ENCODE measurements at regions not wholly inside any gene's neighbourhood (a gene's known extent, or its start where the extent isn't known, plus 50 kb on each side); places are given as distances from the start of the nearest gene placed in this dataset.

DNA sequence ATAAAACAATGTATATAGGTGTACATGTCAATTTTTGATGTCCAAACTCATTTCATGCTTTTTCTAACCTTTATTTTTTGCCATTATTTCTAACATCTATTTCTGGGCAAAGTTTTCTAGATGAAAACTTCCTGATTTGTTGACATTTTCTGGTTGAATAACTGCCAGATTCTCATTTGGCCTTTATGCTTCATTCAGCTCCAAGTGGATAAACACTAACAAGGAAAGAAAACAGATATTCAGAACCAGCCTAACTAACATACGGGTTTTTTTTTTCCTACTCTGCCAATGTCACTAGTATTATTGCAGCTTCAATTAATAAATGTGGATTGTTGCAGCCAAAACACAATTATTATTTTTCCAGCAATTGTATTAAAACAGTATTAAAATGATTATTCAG, 50.9 kb upstream of the RAP1GDS1 start:
- no peaks in the 10 kb centered on the region for H3K4me1 ChIP-seq (ENCODE audit: control insufficient read depth, insufficient read depth, low read length)
- no peaks in the 10 kb centered on the region for H3K27me3 ChIP-seq (ENCODE audit: control insufficient read depth, insufficient read depth, low read length, poor library complexity, severe bottlenecking)
- H3K4me3 ChIP-seq (ENCODE audit: low read length) = no peak overlapping the region
- DNase-seq = no peak
- Mint-ChIP-seq H3K27ac (no peak overlapping the region), H3K4me3 (no peak overlapping the region), H3K9me3 (no peaks in the 10 kb centered on the region), H3K4me1 (no peaks in the 10 kb centered on the region), H3K27me3 (ENCODE audit: insufficient read depth) (no peaks in the 10 kb centered on the region), H3K36me3 (ENCODE audit: low read depth) (no peaks in the 10 kb centered on the region)
- H3K9me3 ChIP-seq (ENCODE audit: control insufficient read depth, low read length) = no peaks in the 10 kb centered on the region
- H3K36me3 ChIP-seq (ENCODE audit: control insufficient read depth, insufficient read depth, low read length) = no peaks in the 10 kb centered on the region
- WGBS, 2 experiments (ENCODE audit: insufficient coverage in 1 of 2, insufficient read length in 1 of 2) = 100% methylated on average over 1 of the region's 1 CpG; no CpG with 5 or more reads in 1 of the 2 experiments
- no peak overlapping the region for H3K9ac ChIP-seq (ENCODE audit: extremely low read depth, low read length, poor library complexity, severe bottlenecking)
- no peak overlapping the region for H3K27ac ChIP-seq (ENCODE audit: low read depth, low read length)
- TF ChIP-seq, protein P1, sequence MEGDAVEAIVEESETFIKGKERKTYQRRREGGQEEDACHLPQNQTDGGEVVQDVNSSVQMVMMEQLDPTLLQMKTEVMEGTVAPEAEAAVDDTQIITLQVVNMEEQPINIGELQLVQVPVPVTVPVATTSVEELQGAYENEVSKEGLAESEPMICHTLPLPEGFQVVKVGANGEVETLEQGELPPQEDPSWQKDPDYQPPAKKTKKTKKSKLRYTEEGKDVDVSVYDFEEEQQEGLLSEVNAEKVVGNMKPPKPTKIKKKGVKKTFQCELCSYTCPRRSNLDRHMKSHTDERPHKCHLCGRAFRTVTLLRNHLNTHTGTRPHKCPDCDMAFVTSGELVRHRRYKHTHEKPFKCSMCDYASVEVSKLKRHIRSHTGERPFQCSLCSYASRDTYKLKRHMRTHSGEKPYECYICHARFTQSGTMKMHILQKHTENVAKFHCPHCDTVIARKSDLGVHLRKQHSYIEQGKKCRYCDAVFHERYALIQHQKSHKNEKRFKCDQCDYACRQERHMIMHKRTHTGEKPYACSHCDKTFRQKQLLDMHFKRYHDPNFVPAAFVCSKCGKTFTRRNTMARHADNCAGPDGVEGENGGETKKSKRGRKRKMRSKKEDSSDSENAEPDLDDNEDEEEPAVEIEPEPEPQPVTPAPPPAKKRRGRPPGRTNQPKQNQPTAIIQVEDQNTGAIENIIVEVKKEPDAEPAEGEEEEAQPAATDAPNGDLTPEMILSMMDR (conservative IDR thresholded peaks at IDR 0.05) = no peak

DNA sequence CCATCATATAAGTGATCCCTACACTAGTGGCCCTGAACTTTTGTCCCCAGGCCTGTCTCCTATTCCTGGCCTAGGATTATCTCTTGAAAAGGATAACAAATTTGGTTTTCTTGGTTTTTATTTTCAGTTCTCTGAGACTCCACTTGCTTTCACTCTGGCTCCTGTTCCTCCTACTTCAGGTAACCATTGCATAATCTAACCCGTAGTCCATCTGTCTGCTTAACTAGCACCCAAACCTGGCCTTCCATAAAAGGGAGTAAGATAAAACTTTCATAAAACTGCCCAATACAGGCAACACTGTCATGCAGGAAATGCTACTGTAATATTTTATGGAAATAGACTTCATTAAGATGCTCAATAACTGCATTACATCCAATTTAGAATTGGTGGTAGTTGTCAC, 52.1 kb upstream of the RAP1GDS1 start:
- Histone ChIP-seq H3K9me3 (ENCODE audit: control insufficient read depth, low read length) (no peaks in the 10 kb centered on the region), H3K27me3 (ENCODE audit: control insufficient read depth, insufficient read depth, low read length, poor library complexity, severe bottlenecking) (no peaks in the 10 kb centered on the region), H3K4me3 (ENCODE audit: low read length) (no peak overlapping the region), H3K4me1 (ENCODE audit: control insufficient read depth, insufficient read depth, low read length) (no peaks in the 10 kb centered on the region), H3K27ac (ENCODE audit: low read depth, low read length) (no peak overlapping the region), H3K9ac (ENCODE audit: extremely low read depth, low read length, poor library complexity, severe bottlenecking) (no peak overlapping the region), H3K36me3 (ENCODE audit: control insufficient read depth, insufficient read depth, low read length) (no peaks in the 10 kb centered on the region)
- Mint-ChIP-seq H3K36me3 (ENCODE audit: low read depth) (no peaks in the 10 kb centered on the region), H3K27ac (peak overlapping the region; percentile 9), H3K4me3 (no peak overlapping the region), H3K4me1 (no peaks in the 10 kb centered on the region), H3K27me3 (ENCODE audit: insufficient read depth) (no peaks in the 10 kb centered on the region), H3K9me3 (no peaks in the 10 kb centered on the region)
- DNase-seq = no peak
- WGBS, 2 experiments (ENCODE audit: insufficient coverage in 1 of 2, insufficient read length in 1 of 2) = 93% methylated on average over 1 of the region's 1 CpG; no CpG with 5 or more reads in 1 of the 2 experiments
- TF ChIP-seq, protein P1 (conservative IDR thresholded peaks at IDR 0.05) = no peak

DNA sequence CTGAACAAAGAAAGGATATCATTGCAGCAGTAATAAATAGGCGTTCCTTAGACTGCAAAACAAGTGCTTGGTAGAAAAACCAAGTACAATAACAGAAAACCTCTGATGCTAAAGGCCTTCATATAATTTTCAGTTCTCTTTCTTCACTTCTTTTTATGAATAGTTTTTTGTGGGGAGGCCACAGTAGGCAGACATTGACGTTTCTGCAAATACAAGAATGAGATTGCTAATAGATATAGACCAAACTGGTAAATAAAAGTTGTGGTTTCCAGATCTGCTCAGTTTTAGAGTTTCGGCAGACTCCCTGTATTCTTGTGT, 57.0 kb upstream of the RAP1GDS1 start:
- Mint-ChIP-seq H3K9me3 (peaks cover 25% of the 10 kb centered on the region), H3K27me3 (ENCODE audit: insufficient read depth) (no peaks in the 10 kb centered on the region), H3K36me3 (ENCODE audit: low read depth) (peaks cover 2% of the 10 kb centered on the region), H3K4me3 (no peak overlapping the region), H3K27ac (no peak overlapping the region), H3K4me1 (no peaks in the 10 kb centered on the region)
- Histone ChIP-seq H3K4me1 (ENCODE audit: control insufficient read depth, insufficient read depth, low read length) (no peaks in the 10 kb centered on the region), H3K27me3 (ENCODE audit: control insufficient read depth, insufficient read depth, low read length, poor library complexity, severe bottlenecking) (no peaks in the 10 kb centered on the region), H3K9me3 (ENCODE audit: control insufficient read depth, low read length) (peaks cover 12% of the 10 kb centered on the region), H3K36me3 (ENCODE audit: control insufficient read depth, insufficient read depth, low read length) (no peaks in the 10 kb centered on the region), H3K27ac (ENCODE audit: low read depth, low read length) (no peak overlapping the region), H3K4me3 (ENCODE audit: low read length) (no peak overlapping the region), H3K9ac (ENCODE audit: extremely low read depth, low read length, poor library complexity, severe bottlenecking) (no peak overlapping the region)
- WGBS, 2 experiments (ENCODE audit: insufficient coverage in 1 of 2, insufficient read length in 1 of 2) = 94 to 97% methylated on average over 3 of the region's 3 CpGs
- DNase-seq = no peak
- TF ChIP-seq, protein P1 (conservative IDR thresholded peaks at IDR 0.05) = no peak

Measured in endodermal cell (in vitro differentiated cells).